ENCODE measurements at regions not wholly inside any gene's neighbourhood (a gene's known extent, or its start where the extent isn't known, plus 50 kb on each side); places are given as distances from the start of the nearest gene placed in this dataset.

DNA sequence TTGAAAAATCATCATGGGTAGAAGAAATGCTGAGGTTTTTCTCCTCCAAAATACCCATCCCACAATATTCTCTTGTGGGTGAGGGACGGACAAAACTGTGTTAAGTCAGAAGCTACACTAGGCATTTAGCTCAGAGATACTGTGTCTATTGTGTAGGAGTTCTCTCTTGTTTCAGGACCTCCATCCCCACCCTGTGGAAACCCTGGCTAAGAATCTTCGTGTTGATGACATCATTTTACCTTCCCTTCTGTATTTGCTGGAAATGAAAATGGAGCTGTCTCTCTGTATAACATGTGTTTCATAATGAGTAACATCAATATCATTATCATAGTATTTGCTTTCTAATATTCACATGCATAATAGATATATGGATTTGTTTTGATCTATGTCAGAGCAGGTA, 1193.0 kb upstream of the CITED2 start:
- no peaks in the 10 kb centered on the region for H3K27me3 Mint-ChIP-seq (ENCODE audit: insufficient read depth)
- Histone ChIP-seq H3K27me3 (ENCODE audit: control insufficient read depth, insufficient read depth, low read length, poor library complexity, severe bottlenecking) (no peaks in the 10 kb centered on the region), H3K9ac (ENCODE audit: extremely low read depth, low read length, poor library complexity, severe bottlenecking) (no peak overlapping the region), H3K4me1 (ENCODE audit: control insufficient read depth, insufficient read depth, low read length) (no peaks in the 10 kb centered on the region), H3K9me3 (ENCODE audit: control insufficient read depth, low read length) (no peaks in the 10 kb centered on the region), H3K27ac (ENCODE audit: low read depth, low read length) (no peak overlapping the region), H3K36me3 (ENCODE audit: control insufficient read depth, insufficient read depth, low read length) (no peaks in the 10 kb centered on the region), H3K4me3 (ENCODE audit: low read length) (no peak overlapping the region)
- no peaks in the 10 kb centered on the region for H3K36me3 Mint-ChIP-seq (ENCODE audit: low read depth)
- no peak overlapping the region for H3K27ac Mint-ChIP-seq
- no peaks in the 10 kb centered on the region for H3K4me1 Mint-ChIP-seq
- no peaks in the 10 kb centered on the region for H3K9me3 Mint-ChIP-seq
- 88% methylated on average over 1 of the region's 2 CpGs; no CpG with 5 or more reads in 1 of the 2 experiments for WGBS, 2 experiments (ENCODE audit: insufficient coverage in 1 of 2, insufficient read length in 1 of 2)
- DNase-seq: no peak
- no peak overlapping the region for H3K4me3 Mint-ChIP-seq
- TF ChIP-seq, protein P1, sequence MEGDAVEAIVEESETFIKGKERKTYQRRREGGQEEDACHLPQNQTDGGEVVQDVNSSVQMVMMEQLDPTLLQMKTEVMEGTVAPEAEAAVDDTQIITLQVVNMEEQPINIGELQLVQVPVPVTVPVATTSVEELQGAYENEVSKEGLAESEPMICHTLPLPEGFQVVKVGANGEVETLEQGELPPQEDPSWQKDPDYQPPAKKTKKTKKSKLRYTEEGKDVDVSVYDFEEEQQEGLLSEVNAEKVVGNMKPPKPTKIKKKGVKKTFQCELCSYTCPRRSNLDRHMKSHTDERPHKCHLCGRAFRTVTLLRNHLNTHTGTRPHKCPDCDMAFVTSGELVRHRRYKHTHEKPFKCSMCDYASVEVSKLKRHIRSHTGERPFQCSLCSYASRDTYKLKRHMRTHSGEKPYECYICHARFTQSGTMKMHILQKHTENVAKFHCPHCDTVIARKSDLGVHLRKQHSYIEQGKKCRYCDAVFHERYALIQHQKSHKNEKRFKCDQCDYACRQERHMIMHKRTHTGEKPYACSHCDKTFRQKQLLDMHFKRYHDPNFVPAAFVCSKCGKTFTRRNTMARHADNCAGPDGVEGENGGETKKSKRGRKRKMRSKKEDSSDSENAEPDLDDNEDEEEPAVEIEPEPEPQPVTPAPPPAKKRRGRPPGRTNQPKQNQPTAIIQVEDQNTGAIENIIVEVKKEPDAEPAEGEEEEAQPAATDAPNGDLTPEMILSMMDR (conservative IDR thresholded peaks at IDR 0.05): no peak

DNA sequence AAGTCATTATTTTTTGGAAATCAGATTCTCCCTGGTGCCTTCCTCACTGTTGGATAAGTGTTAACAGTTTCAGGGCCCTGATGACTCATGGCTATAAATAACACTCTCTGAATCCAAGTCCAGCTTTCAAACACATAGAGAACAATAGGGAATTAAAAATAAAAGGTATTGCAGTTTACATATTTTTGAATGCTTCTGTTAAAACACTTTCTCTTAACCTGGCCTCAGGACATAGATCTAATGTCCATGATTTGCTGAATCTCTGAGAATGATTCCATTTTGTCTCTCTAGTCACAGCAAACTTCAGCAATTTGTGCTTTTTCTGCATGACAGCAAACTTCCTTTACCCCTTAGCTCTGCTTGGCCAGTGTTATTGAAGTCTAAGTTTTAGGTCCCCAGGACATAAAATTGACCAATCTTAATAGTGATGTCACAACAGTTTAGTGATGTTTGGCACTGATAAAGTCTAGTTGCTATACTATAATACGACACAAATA, 1192.4 kb upstream of the CITED2 start:
- H3K9ac ChIP-seq (ENCODE audit: extremely low read depth, low read length, poor library complexity, severe bottlenecking): no peak overlapping the region

DNA sequence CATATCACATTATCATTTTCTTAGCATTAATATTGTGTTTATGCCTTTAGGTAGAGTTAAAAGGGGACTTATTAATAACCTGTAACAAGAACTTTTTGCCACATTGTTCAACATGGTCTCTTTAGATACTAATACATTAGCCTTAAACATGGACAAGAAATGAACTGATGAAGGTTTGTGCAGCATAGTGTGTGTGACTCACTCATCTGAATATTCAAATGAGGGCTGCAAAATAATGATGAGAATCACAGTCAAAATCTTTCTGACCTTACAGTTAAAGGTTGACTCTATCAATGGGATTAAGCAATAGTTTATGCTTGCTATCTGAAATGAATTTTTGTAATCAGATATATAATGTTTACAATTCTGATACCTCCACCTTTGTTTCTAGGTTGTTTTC, 1189.3 kb upstream of the CITED2 start:
- H3K27ac Mint-ChIP-seq: no peak overlapping the region
- H3K4me3 Mint-ChIP-seq: no peak overlapping the region
- no peaks in the 10 kb centered on the region for H3K27me3 Mint-ChIP-seq (ENCODE audit: insufficient read depth)
- H3K9ac ChIP-seq (ENCODE audit: extremely low read depth, low read length, poor library complexity, severe bottlenecking): no peak overlapping the region
- TF ChIP-seq, protein P1 (conservative IDR thresholded peaks at IDR 0.05): no peak
- H3K27me3 ChIP-seq (ENCODE audit: control insufficient read depth, insufficient read depth, low read length, poor library complexity, severe bottlenecking): no peaks in the 10 kb centered on the region
- no peaks in the 10 kb centered on the region for H3K9me3 ChIP-seq (ENCODE audit: control insufficient read depth, low read length)
- H3K27ac ChIP-seq (ENCODE audit: low read depth, low read length): no peak overlapping the region
- no peaks in the 10 kb centered on the region for H3K9me3 Mint-ChIP-seq
- H3K4me1 ChIP-seq (ENCODE audit: control insufficient read depth, insufficient read depth, low read length): no peaks in the 10 kb centered on the region
- H3K36me3 ChIP-seq (ENCODE audit: control insufficient read depth, insufficient read depth, low read length): no peaks in the 10 kb centered on the region
- no peak overlapping the region for H3K4me3 ChIP-seq (ENCODE audit: low read length)
- H3K4me1 Mint-ChIP-seq: no peaks in the 10 kb centered on the region
- DNase-seq: no peak
- no peaks in the 10 kb centered on the region for H3K36me3 Mint-ChIP-seq (ENCODE audit: low read depth)

More for the DNA sequence above, 1192.4 kb upstream of the CITED2 start:
- Mint-ChIP-seq H3K27me3 (ENCODE audit: insufficient read depth) (no peaks in the 10 kb centered on the region), H3K4me1 (no peaks in the 10 kb centered on the region), H3K36me3 (ENCODE audit: low read depth) (no peaks in the 10 kb centered on the region), H3K4me3 (no peak overlapping the region), H3K27ac (no peak overlapping the region), H3K9me3 (no peaks in the 10 kb centered on the region)
- no peak overlapping the region for H3K4me3 ChIP-seq (ENCODE audit: low read length)
- H3K27me3 ChIP-seq (ENCODE audit: control insufficient read depth, insufficient read depth, low read length, poor library complexity, severe bottlenecking): no peaks in the 10 kb centered on the region
- no peaks in the 10 kb centered on the region for H3K36me3 ChIP-seq (ENCODE audit: control insufficient read depth, insufficient read depth, low read length)
- H3K9me3 ChIP-seq (ENCODE audit: control insufficient read depth, low read length): no peaks in the 10 kb centered on the region
- no peak overlapping the region for H3K27ac ChIP-seq (ENCODE audit: low read depth, low read length)
- H3K4me1 ChIP-seq (ENCODE audit: control insufficient read depth, insufficient read depth, low read length): no peaks in the 10 kb centered on the region
- TF ChIP-seq, protein P1 (conservative IDR thresholded peaks at IDR 0.05): no peak
- no CpG with 5 or more reads among the region's 1 CpG for WGBS, 2 experiments (ENCODE audit: insufficient coverage in 1 of 2, insufficient read length in 1 of 2)
- no peak for DNase-seq

Measured in endodermal cell (in vitro differentiated cells).